ENCODE measurements at regions not wholly inside any gene's neighbourhood (a gene's known extent, or its start where the extent isn't known, plus 50 kb on each side); places are given as distances from the start of the nearest gene placed in this dataset.

DNA sequence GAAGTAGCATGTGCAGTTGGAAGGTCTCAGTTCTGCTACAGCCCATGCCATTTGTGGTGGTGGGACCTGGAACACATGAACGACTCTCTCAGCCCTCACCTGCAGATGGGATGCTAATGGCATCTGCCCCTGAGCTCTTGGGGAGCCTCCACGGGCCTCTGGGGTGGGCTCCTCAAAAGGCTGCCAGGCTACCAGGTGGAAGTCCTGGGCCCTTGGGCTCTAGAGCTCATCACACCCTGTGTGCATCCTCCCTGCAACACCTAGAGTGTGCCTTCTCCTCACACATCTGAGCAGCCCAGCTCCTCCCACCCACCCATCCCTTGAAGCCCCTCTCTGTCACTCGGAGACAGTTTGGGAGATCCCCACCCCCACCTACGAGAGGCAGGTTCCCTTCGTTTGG is 231.8 kb upstream of the MYT1L start:
- no peak overlapping the region for H3K4me2 ChIP-seq (ENCODE audit: low read length)
- TF ChIP-seq CTCF (IDR thresholded peaks at IDR 0.05; ENCODE audit: low read length) (no peak), EZH2 (IDR thresholded peaks at IDR 0.05; ENCODE audit: borderline replicate concordance, low read length) (no peak)
- H3K36me3 ChIP-seq (ENCODE audit: insufficient read depth, low read length), result no peaks in the 10 kb centered on the region
- H3K27ac ChIP-seq (ENCODE audit: low read depth, low read length, poor library complexity, severe bottlenecking), result no peak overlapping the region
- H2AFZ ChIP-seq (ENCODE audit: low read length), result no peak overlapping the region
- no peaks in the 10 kb centered on the region for H4K20me1 ChIP-seq (ENCODE audit: insufficient read depth, low read length)
- no peaks in the 10 kb centered on the region for H3K27me3 ChIP-seq (ENCODE audit: insufficient read depth, low read length)
- H3K9me3 ChIP-seq (ENCODE audit: low read length), result no peaks in the 10 kb centered on the region
- no peaks in the 10 kb centered on the region for H3K9me2 ChIP-seq (ENCODE audit: low read depth, low read length)
- H3K79me2 ChIP-seq (ENCODE audit: insufficient read depth, low read length), result no peaks in the 10 kb centered on the region
- no peaks in the 10 kb centered on the region for H3F3A ChIP-seq (ENCODE audit: insufficient read depth, low read length)
- no peaks in the 10 kb centered on the region for H3K4me1 ChIP-seq (ENCODE audit: insufficient read depth, low read length, severe bottlenecking)
- H3K4me3 ChIP-seq (ENCODE audit: low read depth, low read length, poor library complexity, severe bottlenecking), result no peak overlapping the region
- no peak overlapping the region for H3K9ac ChIP-seq (ENCODE audit: low read length)

DNA sequence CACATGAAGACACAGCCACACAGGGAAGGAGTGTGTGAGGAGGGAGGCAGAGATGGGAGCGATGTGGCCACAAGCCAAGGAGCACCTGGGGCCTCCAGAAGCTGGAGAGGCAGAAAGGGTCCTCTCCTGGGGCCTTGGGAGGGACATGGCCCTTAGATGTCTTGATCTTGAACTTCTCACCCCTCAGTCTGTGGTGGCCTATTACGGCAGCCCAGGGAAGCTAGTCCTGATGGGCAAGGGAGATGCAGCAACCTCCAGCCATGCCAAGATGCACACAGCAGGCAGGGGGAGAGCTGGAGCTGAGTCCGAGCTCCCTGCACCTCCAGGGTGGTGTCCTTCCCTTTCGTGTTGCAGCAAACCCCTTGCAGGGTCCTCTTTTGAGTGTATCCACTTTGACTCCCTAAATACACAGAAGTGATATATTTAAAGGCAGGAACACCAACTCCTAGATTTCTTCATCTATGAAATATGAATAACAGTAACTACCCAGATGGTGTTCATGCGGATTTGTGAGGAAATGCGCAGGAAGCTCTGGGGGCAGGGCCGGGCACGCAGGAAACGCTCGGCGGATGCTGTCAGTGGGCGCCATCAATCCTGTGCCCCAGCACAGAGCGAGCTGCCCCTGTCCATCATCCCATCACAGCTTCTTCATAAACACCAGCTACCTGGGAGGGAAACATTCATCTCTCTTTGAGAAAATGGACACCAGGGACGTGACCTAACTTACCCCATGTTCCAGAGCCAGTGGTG is 230.4 kb upstream of the MYT1L start:
- Histone ChIP-seq H3K9me2 (ENCODE audit: low read depth, low read length) (no peaks in the 10 kb centered on the region), H3F3A (ENCODE audit: insufficient read depth, low read length) (no peaks in the 10 kb centered on the region), H3K36me3 (ENCODE audit: insufficient read depth, low read length) (no peaks in the 10 kb centered on the region), H3K4me3 (ENCODE audit: low read depth, low read length, poor library complexity, severe bottlenecking) (no peak overlapping the region), H3K4me2 (ENCODE audit: low read length) (no peak overlapping the region), H3K27me3 (ENCODE audit: insufficient read depth, low read length) (no peaks in the 10 kb centered on the region), H3K27ac (ENCODE audit: low read depth, low read length, poor library complexity, severe bottlenecking) (no peak overlapping the region), H3K9me3 (ENCODE audit: low read length) (no peaks in the 10 kb centered on the region), H4K20me1 (ENCODE audit: insufficient read depth, low read length) (no peaks in the 10 kb centered on the region), H2AFZ (ENCODE audit: low read length) (no peak overlapping the region), H3K79me2 (ENCODE audit: insufficient read depth, low read length) (no peaks in the 10 kb centered on the region), H3K9ac (ENCODE audit: low read length) (no peak overlapping the region), H3K4me1 (ENCODE audit: insufficient read depth, low read length, severe bottlenecking) (no peaks in the 10 kb centered on the region)
- TF ChIP-seq CTCF (IDR thresholded peaks at IDR 0.05; ENCODE audit: low read length) (no peak), EZH2 (IDR thresholded peaks at IDR 0.05; ENCODE audit: borderline replicate concordance, low read length) (no peak)

DNA sequence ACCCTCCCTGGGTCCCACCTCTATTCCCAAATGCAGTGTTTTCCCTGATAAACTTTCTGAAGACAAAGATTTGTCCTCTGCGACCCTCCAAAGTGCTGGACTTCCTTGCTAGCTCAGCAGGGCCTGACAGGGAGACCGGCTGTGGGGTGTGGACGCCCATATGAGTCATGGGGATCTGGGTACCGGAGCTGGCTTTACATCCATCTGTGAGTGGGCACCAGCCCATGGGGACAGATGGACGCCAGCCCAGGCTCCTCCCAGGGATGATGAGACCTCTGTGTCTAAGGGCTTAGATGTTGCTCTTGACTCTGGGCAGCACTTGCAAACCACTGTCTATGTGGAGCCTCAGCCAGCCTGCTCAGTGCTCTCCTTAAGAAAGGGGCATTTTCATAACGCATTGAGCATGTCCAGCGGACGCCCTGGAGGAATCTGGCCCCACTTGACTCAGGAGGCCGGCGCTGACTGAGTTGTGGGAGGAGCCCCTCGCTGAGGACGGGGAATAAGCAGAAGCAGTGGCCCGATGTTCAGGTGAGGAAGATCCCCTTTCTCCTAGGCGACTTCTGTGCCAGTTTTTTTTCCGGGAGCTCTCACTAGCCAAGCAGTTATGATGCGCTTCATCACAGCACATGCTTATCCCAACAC is 229.4 kb upstream of the MYT1L start:
- no peak for TF ChIP-seq EZH2 (IDR thresholded peaks at IDR 0.05; ENCODE audit: borderline replicate concordance, low read length)
- TF ChIP-seq CTCF (IDR thresholded peaks at IDR 0.05; ENCODE audit: low read length), result no peak
- Histone ChIP-seq H4K20me1 (ENCODE audit: insufficient read depth, low read length) (no peaks in the 10 kb centered on the region), H3K4me1 (ENCODE audit: insufficient read depth, low read length, severe bottlenecking) (no peaks in the 10 kb centered on the region), H3K36me3 (ENCODE audit: insufficient read depth, low read length) (no peaks in the 10 kb centered on the region), H3K4me3 (ENCODE audit: low read depth, low read length, poor library complexity, severe bottlenecking) (no peak overlapping the region), H3K9ac (ENCODE audit: low read length) (no peak overlapping the region), H3K9me3 (ENCODE audit: low read length) (no peaks in the 10 kb centered on the region), H3K9me2 (ENCODE audit: low read depth, low read length) (no peaks in the 10 kb centered on the region), H2AFZ (ENCODE audit: low read length) (no peak overlapping the region), H3K79me2 (ENCODE audit: insufficient read depth, low read length) (no peaks in the 10 kb centered on the region), H3K27ac (ENCODE audit: low read depth, low read length, poor library complexity, severe bottlenecking) (no peak overlapping the region), H3F3A (ENCODE audit: insufficient read depth, low read length) (no peaks in the 10 kb centered on the region), H3K27me3 (ENCODE audit: insufficient read depth, low read length) (no peaks in the 10 kb centered on the region), H3K4me2 (ENCODE audit: low read length) (no peak overlapping the region)
